ENCODE measurements at regions not wholly inside any gene's neighbourhood (a gene's known extent, or its start where the extent isn't known, plus 50 kb on each side); places are given as distances from the start of the nearest gene placed in this dataset.

GRCh38 chr17:36859003-36859300, 78.3 kb upstream of the LHX1 start:
- Histone ChIP-seq H3K27ac (ENCODE audit: low read length) (no peak overlapping the region), H3K9ac (ENCODE audit: low read length) (no peak overlapping the region), H3K4me3 (ENCODE audit: low read length) (no peak overlapping the region), H3K27me3 (ENCODE audit: low read length) (no peaks in the 10 kb centered on the region), H3K4me1 (ENCODE audit: insufficient read depth, low read length) (no peaks in the 10 kb centered on the region), H3K9me3 (ENCODE audit: low read length) (no peaks in the 10 kb centered on the region), H4K20me1 (ENCODE audit: low read length) (no peaks in the 10 kb centered on the region), H3F3A (ENCODE audit: low read length, unreplicated experiment) (no peaks in the 10 kb centered on the region), H2AFZ (ENCODE audit: low read length) (no peak overlapping the region), H3K9me2 (replicated peaks; ENCODE audit: low read length) (no peaks in the 10 kb centered on the region), H3K4me2 (ENCODE audit: low read length) (no peak overlapping the region), H3K79me2 (ENCODE audit: low read length) (no peaks in the 10 kb centered on the region), H3K36me3 (ENCODE audit: low read depth, low read length) (no peaks in the 10 kb centered on the region)
- DNase-seq (no peak), ATAC-seq (no peak)
- intact Hi-C loops (cut with micrococcal nuclease), result no loop called here
- BruUV-seq (replicated peaks), result no TSS peak
- TF ChIP-seq EZH2 (IDR thresholded peaks at IDR 0.05; ENCODE audit: low read length, unreplicated experiment) (no peak), EZH2phosphoT487 (IDR thresholded peaks at IDR 0.05; ENCODE audit: borderline replicate concordance, low read length) (no peak), CTCF (conservative IDR thresholded peaks at IDR 0.05; ENCODE audit: low read depth, low read length) (no peak)
- ChIA-PET POLR2A (ENCODE audit: unreplicated experiment) (no interaction called here), CTCF (no interaction called here)

- H3K9ac ChIP-seq (ENCODE audit: low read length), result no peak overlapping the region
- H2AFZ ChIP-seq (ENCODE audit: low read length), result no peak overlapping the region
- BruUV-seq (replicated peaks), result no TSS peak
- intact Hi-C loops (cut with micrococcal nuclease), result no loop called here
- CTCF ChIA-PET, result no interaction called here
- no peaks in the 10 kb centered on the region for H3K4me1 ChIP-seq (ENCODE audit: insufficient read depth, low read length)
- H4K20me1 ChIP-seq (ENCODE audit: low read length), result no peaks in the 10 kb centered on the region
- H3K79me2 ChIP-seq (ENCODE audit: low read length), result no peaks in the 10 kb centered on the region
- no peak overlapping the region for H3K4me2 ChIP-seq (ENCODE audit: low read length)
- no peak overlapping the region for H3K4me3 ChIP-seq (ENCODE audit: low read length)
- ATAC-seq (no peak), DNase-seq (no peak)
- H3K9me3 ChIP-seq (ENCODE audit: low read length), result no peaks in the 10 kb centered on the region
- TF ChIP-seq EZH2 (IDR thresholded peaks at IDR 0.05; ENCODE audit: low read length, unreplicated experiment), result no peak
- TF ChIP-seq EZH2phosphoT487 (IDR thresholded peaks at IDR 0.05; ENCODE audit: borderline replicate concordance, low read length), result no peak
- no peak for TF ChIP-seq CTCF (conservative IDR thresholded peaks at IDR 0.05; ENCODE audit: low read depth, low read length)
- H3K36me3 ChIP-seq (ENCODE audit: low read depth, low read length), result no peaks in the 10 kb centered on the region
- H3K27me3 ChIP-seq (ENCODE audit: low read length), result no peaks in the 10 kb centered on the region
- no peaks in the 10 kb centered on the region for H3K9me2 ChIP-seq (replicated peaks; ENCODE audit: low read length)
- no peaks in the 10 kb centered on the region for H3F3A ChIP-seq (ENCODE audit: low read length, unreplicated experiment)
- H3K27ac ChIP-seq (ENCODE audit: low read length), result no peak overlapping the region
- POLR2A ChIA-PET (ENCODE audit: unreplicated experiment), result no interaction called here
Observed at GRCh38 chr17:36859706-36860105, 77.6 kb upstream of the LHX1 start.

- H3K4me2 ChIP-seq (ENCODE audit: low read length), result no peak overlapping the region
Observed at GRCh38 chr17:36861531-36861930, 75.7 kb upstream of the LHX1 start.

More at GRCh38 chr17:36861531-36861930, 75.7 kb upstream of the LHX1 start:
- Histone ChIP-seq H3K4me3 (ENCODE audit: low read length) (no peak overlapping the region), H3K27ac (ENCODE audit: low read length) (no peak overlapping the region), H3K27me3 (ENCODE audit: low read length) (no peaks in the 10 kb centered on the region), H3F3A (ENCODE audit: low read length, unreplicated experiment) (no peaks in the 10 kb centered on the region), H4K20me1 (ENCODE audit: low read length) (no peaks in the 10 kb centered on the region), H3K79me2 (ENCODE audit: low read length) (no peaks in the 10 kb centered on the region), H3K9ac (ENCODE audit: low read length) (no peak overlapping the region), H3K9me3 (ENCODE audit: low read length) (no peaks in the 10 kb centered on the region), H3K36me3 (ENCODE audit: low read depth, low read length) (no peaks in the 10 kb centered on the region), H3K4me1 (ENCODE audit: insufficient read depth, low read length) (no peaks in the 10 kb centered on the region), H2AFZ (ENCODE audit: low read length) (no peak overlapping the region), H3K9me2 (replicated peaks; ENCODE audit: low read length) (no peaks in the 10 kb centered on the region)
- CTCF ChIA-PET, result no interaction called here
- intact Hi-C loops (cut with micrococcal nuclease), result no loop called here
- ATAC-seq (no peak), DNase-seq (no peak)
- POLR2A ChIA-PET (ENCODE audit: unreplicated experiment), result no interaction called here
- BruUV-seq (replicated peaks), result no TSS peak
- TF ChIP-seq EZH2phosphoT487 (IDR thresholded peaks at IDR 0.05; ENCODE audit: borderline replicate concordance, low read length) (no peak), EZH2 (IDR thresholded peaks at IDR 0.05; ENCODE audit: low read length, unreplicated experiment) (no peak), CTCF (conservative IDR thresholded peaks at IDR 0.05; ENCODE audit: low read depth, low read length) (no peak)
